Renal pelvis (tissue), 1 donor: ENCODE measurements at regions not wholly inside any gene's neighbourhood (a gene's known extent, or its start where the extent isn't known, plus 50 kb on each side); places are given as distances from the start of the nearest gene placed in this dataset.

Source experiments
- DNase-seq: peaks from one replicate; pipeline ENCODE4 v3.0.0-alpha.2; 2013

DNA sequence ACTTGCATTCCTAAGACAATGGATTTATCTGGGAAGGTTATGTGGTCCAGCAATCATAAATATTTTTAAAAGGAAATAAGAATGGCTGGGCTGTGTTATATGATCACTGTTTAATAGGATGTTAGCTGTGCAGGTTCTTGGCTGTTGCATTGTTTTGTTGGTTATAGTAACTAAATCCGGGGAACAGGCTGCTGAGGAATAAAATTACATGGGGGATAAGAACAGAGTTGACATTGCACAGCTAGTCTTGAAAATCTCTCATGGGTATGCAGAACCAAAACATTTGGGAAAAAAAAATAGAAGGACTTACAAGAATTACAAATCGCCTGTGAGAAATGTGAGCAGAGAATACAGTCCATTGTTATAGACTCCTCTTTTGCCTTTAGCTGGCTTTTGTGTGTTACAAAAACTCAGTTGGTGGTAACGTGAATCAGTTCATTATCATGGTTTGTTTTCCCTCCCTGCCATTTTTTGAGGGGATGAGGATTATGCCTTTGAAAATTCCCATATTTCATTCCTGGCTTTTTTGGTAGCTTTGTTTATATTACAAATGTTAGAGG lies 375.3 kb upstream of the DAB2 start:
- peak; percentile 7 for DNase-seq

DNA sequence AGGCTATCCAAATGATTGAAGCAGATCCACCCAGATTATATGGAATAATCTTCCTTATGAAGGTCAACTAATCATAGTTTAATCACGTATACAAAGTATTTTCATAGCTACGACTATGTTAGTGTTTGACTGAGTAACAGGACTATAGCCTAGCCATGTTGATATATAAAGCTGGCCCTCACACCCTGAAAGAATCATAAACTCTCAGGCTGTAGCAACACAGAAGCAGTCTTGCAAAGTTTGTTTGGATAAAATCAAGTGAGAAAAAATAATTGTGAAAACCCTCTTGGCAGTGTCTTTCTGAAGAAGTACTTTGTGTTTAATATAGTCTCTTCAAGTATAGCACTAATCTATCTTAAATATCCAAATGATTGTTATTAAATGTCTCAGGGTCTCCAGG lies 374.5 kb upstream of the DAB2 start:
- no peak for DNase-seq

DNA sequence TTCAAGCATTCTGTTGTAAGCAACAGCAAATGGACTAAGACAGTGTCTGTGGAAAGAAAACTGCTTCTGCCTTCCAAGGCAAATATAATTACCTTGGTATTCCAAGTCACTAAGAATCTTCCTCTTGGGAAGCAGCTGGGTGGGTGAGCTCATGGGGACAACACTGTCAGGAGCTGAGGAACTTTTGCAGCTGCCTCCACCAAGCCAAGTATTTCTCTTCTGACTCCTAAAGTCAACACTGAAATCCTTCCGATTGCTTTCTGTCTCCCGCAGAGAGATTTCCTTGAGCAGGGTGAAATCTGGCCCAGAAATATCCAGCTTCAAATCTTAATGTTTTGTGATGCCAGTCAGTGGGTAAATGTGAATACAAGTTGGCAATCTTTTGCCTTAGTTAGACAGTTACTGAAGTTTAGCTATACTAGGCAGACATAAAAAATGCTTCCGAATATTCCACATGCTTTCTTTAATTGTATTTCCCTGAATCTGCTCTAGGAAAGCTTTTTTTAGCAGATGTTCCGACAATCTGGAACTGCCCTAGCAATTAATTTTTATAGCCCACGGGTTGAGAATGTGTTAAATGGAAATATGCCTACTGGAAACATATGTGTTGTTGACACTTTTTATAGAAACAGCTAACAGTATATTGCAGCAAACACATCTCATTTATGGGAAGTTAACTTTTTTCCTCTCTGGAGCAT lies 369.9 kb upstream of the DAB2 start:
- DNase-seq: peak; percentile 27

DNA sequence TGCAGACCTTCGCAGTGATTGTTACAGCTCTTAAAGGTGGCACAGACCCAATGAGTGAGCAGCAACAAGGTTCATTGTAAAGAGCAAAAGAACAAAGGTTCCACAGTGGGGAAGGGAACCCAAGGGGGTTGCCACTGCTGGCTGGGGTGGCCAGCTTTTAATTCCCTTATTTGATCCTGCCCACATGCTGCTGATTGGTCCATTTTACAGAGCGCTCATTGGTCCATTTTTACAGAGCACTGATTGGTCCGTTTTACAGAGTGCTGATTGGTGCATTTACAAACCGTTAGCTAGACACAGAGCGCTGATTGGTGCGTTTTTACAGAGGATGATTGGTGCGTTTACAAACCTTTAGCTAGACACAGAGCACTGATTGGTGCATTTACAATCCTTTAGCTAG lies 360.6 kb upstream of the DAB2 start:
- DNase-seq: no peak

DNA sequence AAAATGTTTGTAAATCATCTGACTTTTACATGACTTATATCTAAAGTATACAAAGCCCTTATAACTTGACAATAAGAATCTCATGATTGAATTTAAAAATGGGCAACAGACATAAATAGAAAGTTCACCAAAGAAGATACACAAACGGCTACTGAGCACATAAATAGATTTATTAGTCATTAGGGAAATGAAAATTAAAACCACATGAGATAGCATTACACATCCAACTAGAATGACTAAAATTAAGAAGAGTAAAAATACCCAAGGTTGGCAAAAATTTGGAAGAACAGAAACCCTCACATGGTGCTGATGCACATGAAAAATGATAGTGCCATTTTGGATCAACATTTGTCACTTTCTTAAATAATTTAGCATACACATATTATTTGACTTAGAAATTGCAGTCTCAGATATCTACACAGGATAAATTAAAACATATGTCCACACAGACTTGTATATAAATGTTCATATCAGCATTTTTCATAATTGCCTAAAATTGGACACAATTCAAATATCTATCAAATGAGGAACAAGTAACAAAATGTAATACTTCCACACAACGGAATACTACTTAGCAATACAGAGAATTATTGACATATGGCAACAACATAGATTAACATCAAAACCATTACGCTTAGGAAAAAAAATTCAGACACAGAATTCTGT lies 359.1 kb upstream of the DAB2 start:
- no peak for DNase-seq

DNA sequence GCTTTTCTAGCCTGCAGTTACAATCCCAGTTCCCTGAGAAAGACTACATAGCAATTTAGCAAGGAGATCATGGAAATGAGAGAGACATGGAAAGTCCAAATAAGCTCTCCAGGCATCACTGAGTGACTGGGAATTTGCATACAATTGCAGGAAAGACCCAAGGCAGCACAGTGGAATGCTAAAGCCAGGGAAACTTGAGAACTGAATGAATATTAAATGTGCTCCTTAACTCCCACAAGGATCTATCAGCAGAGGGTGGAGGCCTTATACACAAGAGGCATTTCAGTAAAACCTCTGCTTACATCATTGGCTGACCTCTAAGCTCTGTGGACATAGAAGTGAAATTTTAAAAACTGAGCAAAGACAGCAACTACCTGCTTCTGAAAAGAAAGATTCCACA lies 355.6 kb upstream of the DAB2 start:
- no peak for DNase-seq

DNA sequence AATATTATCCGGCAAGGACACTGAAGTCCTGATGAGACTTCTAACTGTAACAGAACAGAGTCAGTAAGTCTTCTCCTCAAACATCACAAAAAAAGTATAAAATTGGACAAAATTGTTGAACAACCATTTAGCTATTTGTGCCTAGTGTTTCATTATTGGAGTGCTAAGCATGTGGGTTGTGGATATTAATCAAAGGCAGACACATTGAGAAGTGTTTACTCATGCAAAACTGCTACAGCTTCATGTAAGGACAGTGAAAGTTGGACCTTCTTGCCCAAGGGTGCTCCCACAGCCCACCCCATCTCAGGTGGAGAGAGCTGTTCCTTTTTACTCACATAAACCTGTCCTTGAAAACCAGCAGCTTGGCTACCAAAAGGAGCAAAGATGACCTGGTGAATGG lies 355.1 kb upstream of the DAB2 start:
- DNase-seq: no peak

DNA sequence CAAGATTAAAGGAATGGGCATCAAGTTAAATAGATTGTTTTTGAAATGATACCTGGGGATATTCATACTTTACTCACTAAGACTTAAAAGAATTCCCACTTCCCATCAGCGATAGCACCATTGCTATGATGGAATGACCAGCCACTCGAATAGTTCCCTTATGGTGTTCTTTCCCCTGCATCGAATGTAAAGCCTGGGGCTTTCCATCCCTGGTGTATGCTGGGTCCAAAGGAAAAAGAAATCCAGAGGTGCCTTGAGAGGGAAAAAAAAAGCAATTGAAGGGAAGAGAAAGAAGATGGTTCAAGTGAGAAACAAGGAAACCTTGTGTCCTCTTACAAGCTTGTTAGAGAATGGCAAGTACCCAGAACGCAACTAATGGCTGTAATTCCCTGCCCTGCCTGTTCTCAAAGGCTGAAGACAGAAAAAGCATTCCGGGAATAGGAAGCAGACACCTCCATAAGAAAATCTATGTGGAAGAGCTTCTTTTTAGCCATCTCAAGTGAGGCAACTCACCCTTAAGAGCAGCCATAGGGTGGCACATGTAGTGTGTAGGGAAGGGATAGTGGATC lies 351.1 kb upstream of the DAB2 start:
- no peak for DNase-seq

DNA sequence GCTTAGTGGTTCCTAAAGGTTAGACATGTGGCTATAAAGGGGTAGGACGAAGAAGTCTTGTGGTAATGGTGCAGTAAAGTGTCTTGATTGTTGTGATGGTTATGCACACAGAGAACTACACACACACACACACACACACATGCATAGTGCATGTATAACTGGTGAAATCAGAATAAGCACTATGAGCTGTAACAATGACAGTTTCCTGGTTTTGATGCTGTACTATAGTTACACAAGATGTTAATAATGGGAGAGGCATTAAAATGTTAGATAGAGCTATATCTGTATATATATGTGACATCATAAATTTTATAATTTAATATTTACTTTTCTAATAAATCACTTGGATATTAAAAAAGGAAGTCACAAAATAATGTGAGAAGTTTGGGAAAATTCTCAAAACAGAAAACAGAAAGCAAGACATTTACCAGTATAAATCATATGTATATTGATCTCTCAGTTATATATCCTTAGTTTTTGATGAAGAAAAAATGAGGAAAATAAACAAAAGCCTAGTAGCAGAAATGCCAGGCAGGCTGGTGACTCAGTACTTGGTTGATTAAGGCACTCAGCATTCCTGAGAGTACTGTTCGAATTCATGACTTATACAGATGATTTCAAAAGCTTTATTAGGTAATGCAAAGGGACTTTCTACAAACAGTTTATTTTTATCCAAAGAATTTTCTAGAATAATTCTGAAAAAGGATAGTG lies 350.5 kb upstream of the DAB2 start:
- no peak for DNase-seq

DNA sequence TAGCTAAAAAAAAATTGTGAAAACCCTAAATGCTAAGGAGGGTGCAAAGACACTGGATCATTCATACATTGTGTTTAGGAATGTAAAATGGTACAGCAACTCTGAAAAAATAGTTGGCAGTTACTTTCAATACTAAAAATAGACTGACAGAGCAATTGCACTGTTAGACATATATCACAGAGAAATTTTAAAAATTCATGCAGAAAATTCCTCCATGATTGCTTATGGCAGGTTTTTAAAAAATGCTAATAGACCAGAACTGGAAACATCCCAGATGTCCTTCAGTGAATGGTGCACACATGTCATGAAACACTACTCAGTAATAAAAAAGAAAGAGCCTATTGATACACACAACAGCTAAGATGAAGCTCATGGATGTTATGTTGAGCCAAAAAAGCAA lies 349.8 kb upstream of the DAB2 start:
- DNase-seq: no peak

DNA sequence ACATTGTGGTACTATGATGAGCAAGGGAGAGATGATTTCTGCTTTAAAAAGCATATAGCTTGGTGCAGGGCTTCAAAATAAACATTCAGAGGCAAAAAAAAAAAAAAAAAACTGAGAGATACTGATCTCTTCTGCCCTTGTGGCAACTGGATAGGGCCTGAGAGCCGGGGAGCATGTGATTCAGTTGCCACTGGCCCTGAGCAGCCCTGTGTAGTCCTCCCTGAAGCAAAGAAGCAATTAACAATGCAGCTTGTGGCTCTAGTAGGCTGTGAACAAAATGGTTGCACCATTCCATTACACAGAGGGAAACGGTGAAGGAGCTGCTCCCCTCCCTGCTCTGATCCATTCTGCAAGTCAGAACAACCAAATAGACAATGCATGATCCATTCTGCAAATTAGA lies 347.5 kb upstream of the DAB2 start:
- no peak for DNase-seq

DNA sequence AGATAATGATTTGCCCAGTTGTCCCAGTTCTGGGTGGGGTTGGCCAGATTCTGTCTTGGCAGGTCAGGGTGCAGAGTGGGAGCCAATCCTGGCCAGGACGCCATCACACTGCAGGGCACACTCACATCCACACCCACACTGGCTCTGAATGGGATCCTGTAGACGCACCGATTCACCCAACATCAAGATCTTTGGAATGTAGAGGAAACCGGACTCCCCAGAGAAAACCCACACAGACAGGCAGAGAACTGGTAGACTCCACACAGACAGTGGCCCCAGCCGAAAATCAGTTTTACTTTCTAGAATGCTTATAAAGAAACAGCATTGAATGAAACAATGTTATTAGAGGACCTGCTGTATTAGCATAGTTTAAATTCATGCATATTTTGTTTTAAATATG lies 343.1 kb upstream of the DAB2 start:
- DNase-seq: no peak

DNA sequence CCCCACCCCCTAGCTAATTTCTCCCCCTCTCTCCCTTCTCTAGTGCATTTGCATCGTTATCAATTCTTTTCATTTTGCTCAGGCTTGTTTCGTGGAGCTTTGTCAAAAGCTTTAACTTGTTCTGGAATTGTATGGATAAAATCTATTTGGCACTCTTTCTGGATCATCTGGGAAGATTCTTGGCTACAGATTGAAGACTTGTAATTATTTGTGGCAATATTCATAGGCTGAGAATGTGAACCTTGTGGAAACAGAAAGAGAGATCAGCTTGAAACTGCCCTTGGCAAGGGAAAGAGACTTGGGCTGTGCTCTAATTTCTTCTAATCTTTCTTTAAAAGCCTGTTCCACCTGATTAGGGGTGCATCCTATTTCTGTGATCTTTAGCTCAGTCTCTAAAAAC lies 340.6 kb upstream of the DAB2 start:
- DNase-seq: no peak

DNA sequence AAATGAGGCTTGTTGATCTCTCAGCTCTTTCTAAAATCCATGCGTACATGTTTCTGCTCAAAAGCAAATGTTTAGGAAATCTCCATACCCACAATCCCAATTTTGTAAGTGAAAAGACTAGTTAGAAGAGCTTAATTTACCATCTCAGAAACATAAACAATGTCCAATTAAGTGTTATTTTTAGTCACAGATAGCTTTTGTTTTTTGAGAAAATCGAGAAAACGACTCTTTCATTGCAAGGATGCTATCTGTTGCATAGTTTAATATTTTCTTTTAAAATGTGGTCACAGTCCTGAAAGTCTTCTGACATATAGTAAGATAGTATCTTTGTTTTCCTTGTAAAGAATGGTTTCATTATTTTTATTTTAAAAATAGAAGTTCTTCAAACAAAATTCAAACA lies 338.0 kb upstream of the DAB2 start:
- DNase-seq: no peak

DNA sequence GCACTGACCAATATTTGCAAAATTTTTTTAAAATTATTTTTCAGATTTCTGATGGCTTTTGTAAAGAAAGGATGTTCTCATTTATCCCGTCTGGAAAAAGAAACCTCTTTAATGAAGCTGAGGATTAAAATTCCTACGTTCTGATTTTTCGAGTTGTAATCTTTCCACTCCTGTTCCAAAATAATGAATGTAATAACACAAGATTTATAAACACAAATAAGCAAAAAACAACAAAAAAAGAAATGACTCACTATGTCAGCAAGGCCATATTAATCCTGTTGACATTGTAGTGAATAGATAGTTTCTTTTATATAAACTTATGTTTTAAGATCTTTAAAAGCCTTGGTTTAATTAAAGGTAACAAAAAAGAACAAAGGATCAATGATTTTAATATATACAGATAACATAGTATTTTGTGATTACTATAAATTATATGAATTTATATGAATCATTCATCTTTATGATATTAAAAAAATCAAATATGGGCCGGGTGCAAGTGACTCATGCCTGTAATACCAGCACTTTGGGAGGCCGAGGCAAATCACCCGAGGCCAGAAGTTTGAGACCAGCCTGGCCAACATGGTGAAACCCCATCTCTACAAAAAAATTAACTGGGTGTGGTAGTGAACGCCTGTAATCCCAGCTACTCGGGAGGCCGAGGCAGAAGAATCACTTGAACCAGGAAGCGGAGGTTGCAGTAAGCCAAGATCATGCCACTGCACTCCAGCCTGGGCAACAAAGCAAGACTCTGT lies 336.6 kb upstream of the DAB2 start:
- DNase-seq: no peak

DNA sequence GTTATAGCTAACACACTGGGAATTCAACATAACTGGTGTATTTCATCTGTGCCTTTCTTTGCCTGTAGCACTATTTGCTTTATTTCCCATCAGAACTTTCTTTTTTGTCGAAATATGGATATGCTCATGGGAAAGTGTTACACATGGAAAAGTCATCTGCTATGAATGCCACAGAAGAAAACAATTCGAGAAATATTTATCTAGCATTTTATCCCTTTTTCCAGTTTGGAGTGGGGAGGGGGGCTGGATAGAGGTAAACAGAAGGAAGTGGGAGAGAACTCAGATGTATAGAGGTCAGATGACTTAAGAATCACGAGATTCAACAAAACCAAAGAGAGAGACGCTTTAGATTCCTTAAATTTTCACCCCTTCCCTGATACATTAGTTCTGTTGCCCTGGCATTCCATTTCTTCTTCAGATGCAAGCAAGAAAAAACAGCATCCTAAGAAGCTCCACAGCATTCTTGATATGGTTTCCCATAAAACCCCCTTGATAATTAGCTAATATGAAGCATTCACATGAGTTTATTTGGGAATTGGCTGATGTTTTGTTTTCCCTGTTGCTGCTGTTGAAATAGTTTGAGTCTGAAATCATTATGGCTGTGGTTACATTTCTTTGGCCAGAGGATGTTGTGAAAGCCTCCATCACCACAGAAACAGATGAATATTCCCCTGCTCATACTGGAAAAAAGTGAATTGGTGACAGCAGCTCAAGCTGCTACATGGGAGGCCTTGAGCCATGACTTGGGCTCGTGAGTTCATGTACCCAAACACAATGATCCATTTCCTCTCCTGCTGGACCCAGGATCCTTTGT lies 335.8 kb upstream of the DAB2 start:
- no peak for DNase-seq

DNA sequence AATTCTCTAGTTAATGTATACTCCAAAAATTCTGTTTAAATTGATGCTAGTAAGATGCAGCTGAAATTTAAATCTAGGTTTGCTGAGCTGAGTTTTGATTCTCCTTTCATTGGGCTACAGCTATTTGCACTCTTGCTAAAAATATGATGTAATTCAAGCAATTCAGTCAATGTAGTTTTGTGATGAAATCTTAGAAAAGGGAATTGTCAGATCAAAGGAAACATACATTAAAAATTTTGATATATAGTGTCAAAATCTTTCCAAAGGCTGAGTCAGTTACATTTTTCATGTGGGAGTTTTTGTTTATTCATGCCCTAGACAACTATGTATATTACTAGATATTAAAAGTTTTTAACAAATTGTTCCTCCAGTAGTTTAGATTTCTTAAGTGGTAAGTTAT lies 334.9 kb upstream of the DAB2 start:
- no peak for DNase-seq

DNA sequence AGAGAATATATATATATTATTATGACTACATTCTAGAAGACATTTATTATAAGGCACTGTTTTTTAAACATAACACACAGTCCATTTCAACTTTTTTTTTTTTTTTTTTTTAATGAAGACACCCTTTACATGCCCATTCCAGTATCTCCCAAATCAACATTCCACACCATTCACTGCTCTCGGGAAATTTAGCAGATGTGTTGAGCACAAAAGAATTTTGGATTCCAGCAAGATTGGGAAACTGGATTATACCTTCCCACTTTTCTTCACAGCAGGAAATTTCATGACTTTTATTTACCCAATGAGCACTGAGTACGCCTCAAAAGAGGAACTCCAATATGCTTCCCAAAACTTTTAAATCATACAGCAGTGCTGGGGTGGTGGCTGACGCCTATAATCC lies 333.6 kb upstream of the DAB2 start:
- DNase-seq: no peak

DNA sequence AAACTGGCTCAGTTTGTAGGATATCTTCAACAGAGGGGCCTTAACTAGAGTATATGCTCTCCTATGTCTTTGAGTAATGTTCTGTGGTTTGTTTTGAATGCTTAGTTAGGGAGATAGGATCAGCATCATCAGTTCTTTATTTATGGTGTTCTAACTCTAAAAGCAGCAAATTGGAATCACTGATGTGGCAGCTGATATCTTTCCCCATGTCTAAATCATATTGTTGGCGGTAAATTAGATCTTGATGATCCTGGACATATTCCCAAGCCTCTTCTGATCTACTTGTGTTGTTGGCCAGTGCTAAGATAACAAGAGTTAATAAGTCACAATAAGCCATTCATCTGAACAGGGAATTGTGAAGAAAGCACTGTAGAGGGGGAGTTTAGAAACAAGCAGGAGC lies 332.4 kb upstream of the DAB2 start:
- no peak for DNase-seq

DNA sequence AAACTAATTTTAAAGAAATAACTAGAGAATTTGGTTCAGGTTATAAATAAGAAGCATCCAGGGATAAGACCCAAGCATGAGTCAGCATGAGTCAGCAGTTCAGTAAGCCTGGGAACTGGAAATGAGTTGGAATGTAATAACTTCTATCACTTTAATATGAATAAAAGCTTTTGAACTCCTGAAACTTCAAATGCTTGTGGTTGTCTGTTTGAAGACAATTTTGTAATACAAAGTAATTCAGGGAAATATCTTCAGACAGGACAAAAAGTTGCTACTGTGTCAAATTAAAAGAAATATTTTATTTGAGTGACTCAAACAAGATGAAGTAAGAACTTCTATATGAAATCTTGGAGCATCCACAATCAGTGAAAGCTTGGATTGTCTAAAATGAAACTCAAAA lies 331.2 kb upstream of the DAB2 start:
- DNase-seq: no peak

DNA sequence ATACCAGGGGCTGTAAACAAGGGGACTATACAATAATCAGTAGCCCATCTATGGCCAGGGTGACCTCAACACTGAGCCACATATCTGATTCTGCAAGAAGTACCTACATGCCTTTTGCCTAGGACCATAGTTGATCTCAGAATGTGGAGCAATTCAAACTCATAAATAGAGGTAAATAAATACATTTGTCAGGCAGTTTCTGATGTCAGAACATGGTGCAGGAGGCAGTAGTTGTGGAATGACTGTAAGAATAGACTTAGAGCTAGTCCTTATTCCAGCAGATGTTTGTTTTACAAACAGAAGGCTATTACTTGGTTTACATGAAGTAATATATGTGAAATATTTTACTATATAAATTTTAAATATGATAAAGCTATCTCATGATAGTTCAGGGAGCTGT lies 330.7 kb upstream of the DAB2 start:
- no peak for DNase-seq
